ENCODE measurements at regions not wholly inside any gene's neighbourhood (a gene's known extent, or its start where the extent isn't known, plus 50 kb on each side); places are given as distances from the start of the nearest gene placed in this dataset.

DNA sequence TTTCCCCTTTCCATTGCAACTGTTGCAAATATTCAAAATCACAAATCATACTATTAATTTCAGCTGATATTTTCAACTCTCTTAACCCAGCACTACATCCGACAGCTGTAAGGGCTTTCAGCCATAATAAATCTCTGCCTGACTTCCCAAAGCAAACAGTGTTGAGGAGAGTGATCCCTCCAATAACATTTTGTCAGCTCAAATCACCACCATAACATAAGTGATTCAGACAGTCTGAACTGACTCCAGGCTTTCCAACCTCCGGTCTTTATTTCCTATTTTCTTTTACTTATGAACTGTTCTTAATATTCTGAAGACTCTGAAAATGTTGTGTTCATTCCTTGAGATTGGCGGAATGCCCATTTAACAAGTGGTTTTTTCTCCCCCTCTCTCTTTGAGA is 1085.9 kb downstream of the GATA3 start:
- TF ChIP-seq POLR2A (IDR thresholded peaks at IDR 0.05; ENCODE audit: low read depth, low read length) (no peak), POLR2AphosphoS5 (IDR thresholded peaks at IDR 0.05; ENCODE audit: low read depth, low read length) (no peak)
